ENCODE measurements at regions not wholly inside any gene's neighbourhood (a gene's known extent, or its start where the extent isn't known, plus 50 kb on each side); places are given as distances from the start of the nearest gene placed in this dataset.

GRCh38 chr12:105862163-105862821 lies 276.5 kb downstream of the NUAK1 start:
- intact Hi-C loops (cut with micrococcal nuclease): no loop called here
- no peak for DNase-seq (ENCODE audit: low read depth, low spot score)
- Histone ChIP-seq H3K4me3 (replicated peaks in 1 of 2; ENCODE audit: low read depth in 1 of 2, low read length in 2 of 2) (no peak overlapping the region), H3K9me3 (ENCODE audit: control insufficient read depth in 1 of 2, insufficient read depth in 1 of 2, low read depth in 1 of 2, low read length in 2 of 2) (no peaks in the 10 kb centered on the region), H2AFZ (ENCODE audit: low read depth, low read length, poor library complexity, severe bottlenecking) (no peak overlapping the region), H4K20me1 (ENCODE audit: insufficient read depth) (no peaks in the 10 kb centered on the region), H3K27ac (ENCODE audit: low read depth, low read length) (no peak overlapping the region), H3K36me3 (ENCODE audit: control insufficient read depth in 1 of 2, insufficient read depth in 2 of 2, low read length in 2 of 2) (no peaks in the 10 kb centered on the region), H3K9me2 (ENCODE audit: insufficient read depth) (no peaks in the 10 kb centered on the region), H3K9ac (ENCODE audit: low read length) (no peak overlapping the region), H3K4me2 (ENCODE audit: low read length) (no peak overlapping the region), H3K79me2 (ENCODE audit: insufficient read depth, low read length) (no peaks in the 10 kb centered on the region), H3K4me1 (ENCODE audit: control insufficient read depth in 1 of 2, insufficient read depth in 2 of 2, low read length in 2 of 2) (no peaks in the 10 kb centered on the region), H3K27me3 (ENCODE audit: insufficient read depth, low read length) (no peaks in the 10 kb centered on the region; the same call in 1 of the 2 replicates)
- POLR2A ChIA-PET: no interaction called here
- CTCF ChIA-PET: no interaction called here
- TF ChIP-seq POLR2A (IDR thresholded peaks at IDR 0.05; ENCODE audit: borderline replicate concordance, extremely low read depth, insufficient read depth, insufficient read length) (no peak), SRF (IDR thresholded peaks at IDR 0.05; ENCODE audit: low read depth) (no peak), TCF7L2 (IDR thresholded peaks at IDR 0.05; ENCODE audit: borderline replicate concordance, extremely low read depth, insufficient read depth, insufficient read length) (no peak), FOSL1 (IDR thresholded peaks at IDR 0.05; ENCODE audit: low read depth) (no peak), EGR1 (IDR thresholded peaks at IDR 0.05; ENCODE audit: low read depth) (no peak), RAD21 (IDR thresholded peaks at IDR 0.05; ENCODE audit: low read depth) (no peak), ZNF274 (IDR thresholded peaks at IDR 0.05; ENCODE audit: low read depth, low read length) (no peak), ATF3 (IDR thresholded peaks at IDR 0.05) (no peak), CBX3 (IDR thresholded peaks at IDR 0.05; ENCODE audit: low read depth) (no peak), ELF1 (IDR thresholded peaks at IDR 0.05; ENCODE audit: borderline replicate concordance, low read depth) (no peak), CTCF (IDR thresholded peaks at IDR 0.05 in 2 of 3, conservative IDR thresholded peaks at IDR 0.05 in 1 of 3; ENCODE audit: borderline replicate concordance in 1 of 3, insufficient read depth in 1 of 3, low read depth in 2 of 3, low read length in 2 of 3) (no peak), MAX (IDR thresholded peaks at IDR 0.05) (no peak), SP1 (IDR thresholded peaks at IDR 0.05; ENCODE audit: low read depth) (no peak), ZBTB33 (IDR thresholded peaks at IDR 0.05; ENCODE audit: extremely low read depth, insufficient replicate concordance, low read length) (no peak), CEBPB (IDR thresholded peaks at IDR 0.05; ENCODE audit: low read depth) (no peak), JUND (IDR thresholded peaks at IDR 0.05) (no peak), EZH2 (IDR thresholded peaks at IDR 0.05) (no peak)
- BruUV-seq (replicated peaks): no TSS peak
- no peak for ATAC-seq
- RAD21 ChIA-PET (ENCODE audit: low non-redundant PET in 1 of 2, low total read pairs in 2 of 2, uncharacterized antibody in 2 of 2, unreplicated experiment in 2 of 2): no interaction called here
